ENCODE measurements at regions not wholly inside any gene's neighbourhood (a gene's known extent, or its start where the extent isn't known, plus 50 kb on each side); places are given as distances from the start of the nearest gene placed in this dataset.

DNA sequence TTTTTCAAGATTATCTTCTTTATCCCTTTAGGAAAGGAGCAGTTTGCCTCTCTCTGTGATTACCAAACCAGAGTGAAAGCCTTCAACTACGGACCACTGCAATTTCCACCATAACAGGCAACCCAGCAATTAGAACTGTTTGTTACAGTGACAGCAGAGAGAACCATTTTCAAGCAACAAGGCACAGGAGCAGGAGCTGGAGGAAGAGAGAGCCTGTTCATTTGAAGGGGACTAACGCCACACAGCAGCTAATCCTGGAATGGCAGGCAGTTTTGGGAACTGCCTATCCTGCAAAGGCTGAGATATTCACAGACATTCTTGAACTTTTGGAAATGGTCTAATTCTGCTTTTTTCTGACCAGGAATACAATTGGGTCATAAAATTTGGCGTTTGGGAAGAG, 1541.9 kb upstream of the PIK3C3 start:
- no peak overlapping the region for H2BK12ac ChIP-seq (ENCODE audit: low read depth, low read length)
- H3K27me3 ChIP-seq (replicated peaks in 1 of 4; ENCODE audit: control insufficient read depth in 3 of 4, extremely low read depth in 1 of 4, insufficient read depth in 3 of 4, low read length in 3 of 4) = no peaks in the 10 kb centered on the region
- no peak overlapping the region for H3K18ac ChIP-seq (ENCODE audit: extremely low read depth, low read length)
- H2AFZ ChIP-seq (ENCODE audit: low read length) = no peak overlapping the region; the same call in 1 of the 2 replicates
- no peak overlapping the region for H3K4me3 ChIP-seq (ENCODE audit: extremely low read depth in 1 of 4, insufficient read depth in 2 of 4, low read depth in 3 of 4, low read length in 4 of 4)
- H3K79me2 ChIP-seq (ENCODE audit: control insufficient read depth in 1 of 2, insufficient read depth in 2 of 2, low read length in 2 of 2) = no peaks in the 10 kb centered on the region
- no peak overlapping the region for H3K23ac ChIP-seq (ENCODE audit: insufficient read length)
- H4K8ac ChIP-seq (ENCODE audit: extremely low read depth, insufficient read depth, low read length) = no peak overlapping the region
- H3K27ac ChIP-seq (ENCODE audit: low read depth, low read length) = no peak overlapping the region
- no peak overlapping the region for H3K4me2 ChIP-seq (ENCODE audit: insufficient read depth in 1 of 2, low read depth in 2 of 2, low read length in 2 of 2)
- H3K56ac ChIP-seq (replicated peaks; ENCODE audit: insufficient read length, low read depth, low read length) = no peak overlapping the region
- H3K14ac ChIP-seq (ENCODE audit: insufficient read length) = no peak overlapping the region
- no peak overlapping the region for H2BK15ac ChIP-seq (ENCODE audit: low read length)
- no peak overlapping the region for H4K91ac ChIP-seq (replicated peaks; ENCODE audit: insufficient read length, low read length)
- no peak overlapping the region for H2AK5ac ChIP-seq (ENCODE audit: low read depth, low read length)
- 33% methylated on average over 3 of the region's 3 CpGs; no CpG with 5 or more reads in 1 of the 2 experiments for WGBS, 2 experiments (ENCODE audit: extremely low coverage in 1 of 2, insufficient coverage in 1 of 2, insufficient read length in 1 of 2, insufficient replicate concordance in 2 of 2, low coverage in 1 of 2, low lambda C conversion rate in 2 of 2, missing lambda C conversion rate in 1 of 2)
- POLR2A ChIA-PET (ENCODE audit: partially characterized antibody) = no interaction called here
- H3K4ac ChIP-seq (replicated peaks; ENCODE audit: insufficient read length, low read depth, low read length) = no peak overlapping the region
- H3K9ac ChIP-seq (replicated peaks in 1 of 4; ENCODE audit: extremely low read depth in 1 of 4, low read depth in 3 of 4, low read length in 3 of 4) = no peak overlapping the region
- CTCF ChIA-PET (ENCODE audit: partially characterized antibody) = interaction anchor here (1.4 to 1.5 kb wide), 6 partner anchors 10 to 572 kb away, joined by 3 to 6 read pairs (median 5); no protein-coding TSS in a partner anchor
- H4K20me1 ChIP-seq (replicated peaks in 1 of 2; ENCODE audit: control insufficient read depth in 1 of 2, insufficient read depth in 2 of 2, low read length in 2 of 2) = no peaks in the 10 kb centered on the region
- no peaks in the 10 kb centered on the region for H3K36me3 ChIP-seq (ENCODE audit: control insufficient read depth in 2 of 4, insufficient read depth in 4 of 4, low read length in 3 of 4)
- DNase-seq (ENCODE audit: low read depth in 1 of 2, low spot score in 2 of 2) (peak; percentile 23 to 50), FAIRE-seq (peak; percentile 99)
- H3K23me2 ChIP-seq (ENCODE audit: low read depth, low read length) = no peaks in the 10 kb centered on the region
- no peak overlapping the region for H4K5ac ChIP-seq (ENCODE audit: insufficient read length, low read depth, low read length)
- no peak overlapping the region for H2BK20ac ChIP-seq (ENCODE audit: low read length)
- no peaks in the 10 kb centered on the region for H3K9me3 ChIP-seq (ENCODE audit: insufficient read depth in 2 of 2, low read depth in 1 of 2, low read length in 1 of 2)
- TF ChIP-seq TAF1 (IDR thresholded peaks at IDR 0.05; ENCODE audit: low read depth, low read length) (no peak), BRCA1 (IDR thresholded peaks at IDR 0.05; ENCODE audit: low read depth, low read length) (no peak), KDM1A (IDR thresholded peaks at IDR 0.05; ENCODE audit: borderline replicate concordance, low read length) (no peak), RAD21 (IDR thresholded peaks at IDR 0.05 in 1 of 2, conservative IDR thresholded peaks at IDR 0.05 in 1 of 2; ENCODE audit: low read depth in 2 of 2, low read length in 2 of 2) (peak; percentile 96 to 98), TEAD4 (IDR thresholded peaks at IDR 0.05; ENCODE audit: low read depth, low read length) (0 out of 2 replicates have a peak, but pooled peaks have one; percentile 42), CTCF (IDR thresholded peaks at IDR 0.05; ENCODE audit: control extremely low read depth in 1 of 3, insufficient read depth in 1 of 3, low read depth in 1 of 3, low read length in 3 of 3) (peak; percentile 69 to 95 (median 70)), NANOG (IDR thresholded peaks at IDR 0.05; ENCODE audit: insufficient read depth, low read depth, low read length, poor library complexity, severe bottlenecking) (no peak), GTF2F1 (IDR thresholded peaks at IDR 0.05; ENCODE audit: borderline replicate concordance, low read depth, low read length) (no peak)
- H2BK5ac ChIP-seq (ENCODE audit: low read depth, low read length) = no peak overlapping the region
- H3K4me1 ChIP-seq (replicated peaks in 1 of 4; ENCODE audit: control insufficient read depth in 3 of 4, insufficient read depth in 4 of 4, low read length in 3 of 4) = no peaks in the 10 kb centered on the region; a peak in 1 of 7 replicates
- no peaks in the 10 kb centered on the region for H3K79me1 ChIP-seq (ENCODE audit: low read depth, low read length)
- no peak overlapping the region for H2BK120ac ChIP-seq (replicated peaks; ENCODE audit: low read depth, low read length)

Data from H1 (cell line).